Hematopoietic multipotent progenitor cell (in vitro differentiated cells): ENCODE measurements at regions not wholly inside any gene's neighbourhood (a gene's known extent, or its start where the extent isn't known, plus 50 kb on each side); places are given as distances from the start of the nearest gene placed in this dataset.
"Not testable (repeated sequence)": the region's sequence is repeated elsewhere in the genome, so short reads cannot be mapped to it uniquely, and the experiment has no call there.

Experiments
- DNase-seq, 3 donors: peaks; one replicate each; pipeline ENCODE4 v3.0.0-alpha.2; 2011 to 2015; ENCODE audit warnings: low read depth in 2 of 3, low spot score in 2 of 3

- no peak for DNase-seq
Measured at GRCh38 chr7:9645756-9646155, 1212.3 kb downstream of the NXPH1 start.

DNA sequence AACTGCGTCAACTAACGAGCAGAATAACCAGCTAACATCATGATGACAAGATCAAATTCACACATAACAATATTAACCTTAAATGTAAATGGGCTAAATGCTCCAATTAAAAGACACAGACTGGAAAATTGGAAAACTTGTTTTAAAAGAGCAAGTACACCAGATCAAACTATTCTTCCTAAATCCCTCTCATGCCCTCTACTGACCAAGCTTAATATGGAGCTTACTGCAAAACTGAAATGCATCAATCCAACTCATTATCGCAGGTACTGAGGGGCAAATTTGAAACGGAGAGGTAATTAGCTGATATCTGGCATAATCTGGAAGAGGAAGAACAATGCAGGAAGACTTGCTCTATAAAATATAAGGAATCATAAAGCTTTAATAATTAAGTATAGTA is 1223.8 kb downstream of the NXPH1 start:
- DNase-seq: no peak

GRCh38 chr7:9671979-9672917 is 1238.8 kb downstream of the NXPH1 start:
- DNase-seq: no peak

DNA sequence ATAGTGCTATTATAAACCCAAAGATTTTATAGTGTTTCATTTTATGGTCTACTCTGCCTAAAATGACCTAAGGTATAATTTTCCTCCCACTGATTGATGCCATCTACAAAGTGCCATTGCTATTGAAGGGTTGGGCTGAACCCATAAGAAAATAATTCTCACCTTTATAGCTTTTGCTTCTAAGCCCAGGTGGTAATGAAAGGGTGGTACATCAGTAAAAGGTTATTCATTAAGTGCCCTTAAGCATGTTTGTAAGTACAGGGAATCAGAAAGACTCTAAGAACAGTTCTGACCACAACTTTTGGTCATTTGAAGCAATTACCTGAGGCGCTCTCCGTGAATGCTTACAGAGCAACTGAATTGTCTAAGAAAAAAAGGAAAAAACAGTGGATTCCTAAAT is 1247.3 kb downstream of the NXPH1 start:
- DNase-seq: no peak

DNA sequence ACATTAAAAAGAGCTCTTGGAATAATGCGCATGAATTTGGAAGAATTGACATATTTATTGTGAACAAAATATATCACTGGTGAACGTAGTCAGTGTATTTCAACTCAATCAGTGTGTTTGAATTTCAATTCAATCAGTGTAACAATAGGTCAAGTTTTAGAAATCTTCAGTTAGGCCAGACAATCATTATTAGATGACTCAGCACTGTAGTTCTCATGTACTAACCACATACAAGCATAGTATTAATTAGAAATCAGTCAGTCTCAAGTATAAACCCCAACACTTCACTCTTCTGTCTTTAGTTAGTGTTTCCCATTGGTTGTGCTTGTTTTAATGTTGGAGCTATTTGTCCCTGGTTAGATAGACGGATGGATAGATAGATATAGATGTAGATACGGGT is 1247.9 kb downstream of the NXPH1 start:
- DNase-seq: no peak

DNA sequence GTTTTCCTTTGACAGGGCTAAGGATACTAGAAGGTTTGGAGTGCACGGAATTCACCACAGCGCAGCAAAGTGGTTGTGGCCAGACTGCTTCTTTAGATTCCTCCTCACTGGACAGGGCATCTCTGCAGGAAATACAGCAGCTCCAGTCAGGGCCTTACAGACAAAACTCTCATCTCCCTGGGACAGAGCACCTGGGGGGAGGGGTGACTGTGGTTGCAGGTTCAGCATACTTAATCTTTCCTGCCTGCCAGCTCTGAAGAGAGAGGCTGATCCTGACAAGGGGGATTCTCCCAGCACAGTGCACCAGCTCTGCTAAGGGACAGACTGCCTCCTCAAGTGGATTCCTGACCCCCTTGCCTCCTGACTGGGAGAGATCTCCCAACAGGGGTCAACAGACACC is 1257.9 kb downstream of the NXPH1 start:
- no peak for DNase-seq

GRCh38 chr7:9698375-9698774 is 1265.0 kb downstream of the NXPH1 start:
- DNase-seq: no peak

- peak in 1 of 3 donors; percentile 21 for DNase-seq
Measured at GRCh38 chr7:9709216-9709615, 1264.5 kb upstream of the PHF14 start.

DNA sequence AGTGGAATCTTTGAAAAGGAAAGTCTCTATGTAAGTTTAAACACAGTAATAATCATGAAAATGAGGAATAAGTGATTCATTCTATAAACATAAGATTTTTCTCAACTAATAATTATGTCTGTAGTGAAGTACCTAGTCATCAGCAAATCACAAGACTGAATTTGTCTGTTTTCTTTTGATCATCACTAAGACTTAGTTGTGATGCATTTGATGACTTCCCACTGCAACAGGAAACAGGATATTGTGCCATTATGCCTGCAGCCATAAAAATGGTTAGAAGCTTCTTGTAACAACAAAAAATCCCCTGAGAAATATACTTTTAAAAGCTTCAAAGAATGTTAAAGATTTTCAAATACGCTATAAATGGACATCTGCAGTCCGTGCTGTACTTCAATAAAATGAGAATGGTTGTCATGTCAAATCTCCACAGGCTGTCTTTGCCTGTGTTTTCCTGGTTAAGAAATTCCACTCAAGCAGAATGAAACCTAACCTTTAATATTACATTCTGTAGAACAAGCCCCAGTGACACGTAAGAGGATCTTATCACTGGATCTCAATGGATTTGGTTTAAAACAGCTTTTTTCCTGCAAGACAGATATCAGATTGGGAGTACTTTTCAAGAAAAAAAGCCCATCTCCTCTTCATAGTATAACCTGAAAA is 1262.3 kb upstream of the PHF14 start:
- no peak for DNase-seq

DNA sequence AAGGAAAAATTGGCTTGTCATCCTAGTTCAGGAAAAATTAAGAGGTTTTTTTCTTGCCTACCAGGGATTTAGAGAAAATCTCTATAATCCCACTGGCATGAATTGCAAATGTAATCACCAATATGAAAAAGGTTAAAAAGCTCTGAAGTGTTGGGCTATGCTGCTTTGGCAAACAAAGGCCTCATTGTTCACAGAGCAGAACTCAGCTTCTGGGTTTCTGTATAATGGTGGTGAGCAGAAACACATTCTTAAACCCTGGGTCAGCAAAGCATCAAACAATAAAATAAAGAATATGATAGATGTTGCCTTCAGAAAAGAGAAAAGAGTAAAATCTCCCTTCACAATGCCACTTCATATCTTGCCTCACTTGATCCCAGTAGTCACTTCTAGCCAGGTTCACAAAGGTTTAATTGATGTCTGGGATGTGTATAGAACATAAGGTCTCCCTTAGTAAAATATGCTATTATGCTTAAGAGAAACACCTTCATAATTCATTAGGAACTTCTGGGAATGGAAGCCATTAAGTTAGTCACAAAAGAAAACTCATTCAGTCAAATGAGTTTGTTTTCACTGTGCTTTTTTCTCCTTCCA is 1255.5 kb upstream of the PHF14 start:
- no peak for DNase-seq

- no peak for DNase-seq
Measured at GRCh38 chr7:9719303-9719702, 1254.4 kb upstream of the PHF14 start.

DNA sequence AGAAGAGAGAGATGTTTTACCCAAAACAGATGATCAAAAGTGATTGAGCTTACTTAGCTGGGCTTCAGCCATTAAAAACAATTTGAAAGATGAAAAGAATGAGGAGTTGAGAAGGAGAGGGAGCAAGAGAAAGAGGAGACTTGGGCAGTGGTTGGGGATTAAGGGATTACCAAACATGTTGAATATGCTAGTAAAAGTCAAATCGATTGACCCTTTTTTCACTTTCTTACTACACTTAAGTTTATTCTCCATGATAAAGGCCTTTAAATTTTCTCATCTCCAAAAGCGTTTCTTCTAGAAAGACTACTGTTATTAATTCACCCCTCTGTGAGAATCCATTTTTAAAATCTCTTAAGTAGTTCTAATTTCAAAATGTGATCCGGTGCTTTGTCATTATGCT is 1254.0 kb upstream of the PHF14 start:
- DNase-seq: no peak

DNA sequence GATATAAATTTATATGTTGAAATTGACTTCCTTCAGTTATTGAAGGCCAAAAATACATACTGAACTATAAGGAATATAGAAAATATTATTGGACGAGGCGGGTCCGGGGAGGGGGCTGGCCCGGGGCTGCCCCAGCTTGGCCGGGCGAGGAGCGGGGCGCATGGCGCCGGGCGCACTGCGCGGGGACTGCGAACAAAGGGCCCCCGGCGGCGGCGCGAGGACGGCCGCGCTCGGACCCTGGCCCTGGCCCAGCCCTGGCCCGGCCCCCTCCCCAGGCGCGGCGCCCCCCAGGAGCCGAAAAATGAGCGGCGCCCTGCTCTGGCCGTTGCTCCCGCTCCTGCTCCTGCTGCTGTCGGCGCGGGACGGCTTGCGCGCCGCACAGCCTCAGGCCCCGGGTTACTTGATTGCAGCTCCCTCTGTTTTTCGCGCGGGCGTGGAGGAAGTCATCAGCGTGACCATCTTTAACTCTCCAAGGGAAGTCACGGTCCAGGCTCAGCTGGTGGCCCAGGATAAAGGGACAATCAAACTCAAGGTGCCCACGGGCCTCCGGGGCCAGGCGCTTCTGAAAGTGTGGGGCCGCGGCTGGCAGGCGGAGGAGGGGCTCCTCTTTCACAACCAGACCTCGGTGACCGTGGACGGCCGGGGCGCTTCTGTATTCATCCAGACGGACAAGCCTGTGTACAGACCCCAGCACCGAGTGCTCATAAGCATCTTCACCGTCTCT is 1247.6 kb upstream of the PHF14 start:
- not testable (repeated sequence) for DNase-seq

DNA sequence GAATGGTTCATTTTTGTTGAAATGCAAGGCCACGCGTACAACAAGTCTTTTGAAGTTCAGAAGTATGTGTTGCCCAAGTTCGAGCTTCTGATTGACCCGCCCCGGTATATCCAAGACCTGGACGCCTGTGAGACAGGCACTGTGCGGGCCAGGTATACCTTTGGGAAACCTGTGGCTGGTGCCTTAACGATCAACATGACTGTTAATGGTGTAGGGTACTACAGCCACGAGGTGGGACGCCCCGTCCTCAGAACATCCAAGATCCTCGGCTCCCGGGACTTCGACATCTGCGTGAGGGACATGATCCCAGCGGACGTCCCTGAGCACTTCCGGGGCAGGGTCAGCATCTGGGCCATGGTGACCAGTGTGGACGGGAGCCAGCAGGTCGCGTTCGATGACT is 1246.9 kb upstream of the PHF14 start:
- not testable (repeated sequence) for DNase-seq

GRCh38 chr7:9727467-9727869 is 1246.2 kb upstream of the PHF14 start:
- DNase-seq: not testable (repeated sequence)

GRCh38 chr7:9728014-9728657 is 1245.5 kb upstream of the PHF14 start:
- not testable (repeated sequence) for DNase-seq

- DNase-seq: no peak
Measured at GRCh38 chr7:9752033-9752432, 1221.6 kb upstream of the PHF14 start.

- no peak for DNase-seq
Measured at GRCh38 chr7:9761224-9761623, 1212.4 kb upstream of the PHF14 start.

- no peak for DNase-seq
Measured at GRCh38 chr7:9776900-9777299, 1196.8 kb upstream of the PHF14 start.

DNA sequence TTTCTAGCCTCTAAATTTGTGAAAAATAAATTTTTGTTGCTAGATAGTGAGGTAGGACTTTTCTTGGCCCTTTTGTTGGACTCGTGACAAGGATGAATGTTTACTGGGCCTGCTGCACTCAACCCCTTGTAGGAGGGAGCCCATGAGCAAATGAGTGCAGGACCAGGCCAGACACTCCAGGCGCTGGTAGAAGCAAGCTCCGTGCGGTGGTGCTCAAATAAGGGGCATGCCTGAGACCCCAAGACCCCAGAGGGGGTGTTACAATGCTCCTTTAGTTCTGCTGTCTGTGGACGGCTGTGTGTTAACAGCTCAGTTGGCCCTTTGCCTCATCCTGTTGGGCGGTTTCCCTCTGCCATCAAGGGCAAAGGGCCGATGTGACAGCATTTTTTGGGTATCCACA is 1195.3 kb upstream of the PHF14 start:
- DNase-seq: no peak

DNA sequence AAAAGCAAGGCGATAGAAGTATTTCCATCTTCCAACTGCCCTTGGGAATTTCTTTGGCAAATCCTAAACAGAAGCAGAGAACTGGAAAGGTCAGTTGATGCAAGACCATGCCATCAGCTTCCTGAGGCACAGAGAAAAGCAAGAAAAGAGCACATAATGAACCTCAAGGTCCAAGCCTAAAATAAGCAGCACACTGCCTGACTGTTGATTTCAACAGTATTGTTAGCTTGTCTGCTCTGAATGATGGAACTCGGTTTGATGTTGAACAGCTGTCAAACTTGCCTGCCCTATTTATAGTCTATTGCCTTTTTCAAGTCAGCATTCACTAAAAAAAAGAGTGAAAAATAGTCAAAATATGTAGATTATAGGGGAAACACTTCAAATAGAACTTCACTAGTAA is 1192.0 kb upstream of the PHF14 start:
- no peak for DNase-seq
